ENCODE measurements at regions not wholly inside any gene's neighbourhood (a gene's known extent, or its start where the extent isn't known, plus 50 kb on each side); places are given as distances from the start of the nearest gene placed in this dataset.

- TF ChIP-seq CREB1 (CRISPR knock-in tag; IDR thresholded peaks at IDR 0.05) = no peak
- no peak for TF ChIP-seq ZNF263 (CRISPR knock-in tag; IDR thresholded peaks at IDR 0.05; ENCODE audit: low read depth)
- no peak for TF ChIP-seq ZNF138 (CRISPR knock-in tag; conservative IDR thresholded peaks at IDR 0.05)
- no peak for TF ChIP-seq SOX15 (CRISPR knock-in tag; IDR thresholded peaks at IDR 0.05)
- no peak for TF ChIP-seq ZNF396 (CRISPR knock-in tag; IDR thresholded peaks at IDR 0.05; ENCODE audit: borderline replicate concordance)
Observed at GRCh38 chr2:38178119-38178518, 102.2 kb upstream of the CYP1B1 start (continued).

- Mint-ChIP-seq H3K36me3 (no peaks in the 10 kb centered on the region), H3K4me3 (no peak overlapping the region), H3K27ac (no peak overlapping the region), H3K9me3 (no peaks in the 10 kb centered on the region), H3K27me3 (ENCODE audit: low read depth) (no peaks in the 10 kb centered on the region), H3K4me1 (peaks cover 14% of the 10 kb centered on the region)
- DNase-seq (ENCODE audit: low spot score) = no peak
- ChIA-PET CTCF (no interaction called here), POLR2A (no interaction called here)
- ATAC-seq = no peak
- TF ChIP-seq ELF4 (CRISPR knock-in tag; IDR thresholded peaks at IDR 0.05; ENCODE audit: low read depth) (no peak), ZBTB21 (CRISPR knock-in tag; IDR thresholded peaks at IDR 0.05; ENCODE audit: borderline replicate concordance) (no peak), NFE2L1 (CRISPR knock-in tag; IDR thresholded peaks at IDR 0.05) (no peak), ATF2 (CRISPR knock-in tag; IDR thresholded peaks at IDR 0.05; ENCODE audit: borderline replicate concordance, low read depth) (no peak), ERG (CRISPR knock-in tag; IDR thresholded peaks at IDR 0.05) (no peak), MXD4 (CRISPR knock-in tag; IDR thresholded peaks at IDR 0.05; ENCODE audit: borderline replicate concordance) (no peak), ETV6 (CRISPR knock-in tag; IDR thresholded peaks at IDR 0.05) (no peak), GABPB1 (CRISPR knock-in tag; IDR thresholded peaks at IDR 0.05) (no peak), TP53 (CRISPR knock-in tag; IDR thresholded peaks at IDR 0.05) (no peak), ZMAT4 (CRISPR knock-in tag; IDR thresholded peaks at IDR 0.05) (no peak), ZSCAN18 (CRISPR knock-in tag; IDR thresholded peaks at IDR 0.05) (no peak), GRHL2 (CRISPR knock-in tag; IDR thresholded peaks at IDR 0.05; ENCODE audit: insufficient replicate concordance, severe bottlenecking) (no peak), ARID4B (CRISPR knock-in tag; IDR thresholded peaks at IDR 0.05; ENCODE audit: borderline replicate concordance) (no peak), NFATC4 (CRISPR knock-in tag; IDR thresholded peaks at IDR 0.05) (no peak), AFF4 (CRISPR knock-in tag; IDR thresholded peaks at IDR 0.05; ENCODE audit: borderline replicate concordance) (no peak)
Observed at GRCh38 chr2:38176619-38177021, 100.7 kb upstream of the CYP1B1 start.
